ENCODE measurements at regions not wholly inside any gene's neighbourhood (a gene's known extent, or its start where the extent isn't known, plus 50 kb on each side); places are given as distances from the start of the nearest gene placed in this dataset.

DNA sequence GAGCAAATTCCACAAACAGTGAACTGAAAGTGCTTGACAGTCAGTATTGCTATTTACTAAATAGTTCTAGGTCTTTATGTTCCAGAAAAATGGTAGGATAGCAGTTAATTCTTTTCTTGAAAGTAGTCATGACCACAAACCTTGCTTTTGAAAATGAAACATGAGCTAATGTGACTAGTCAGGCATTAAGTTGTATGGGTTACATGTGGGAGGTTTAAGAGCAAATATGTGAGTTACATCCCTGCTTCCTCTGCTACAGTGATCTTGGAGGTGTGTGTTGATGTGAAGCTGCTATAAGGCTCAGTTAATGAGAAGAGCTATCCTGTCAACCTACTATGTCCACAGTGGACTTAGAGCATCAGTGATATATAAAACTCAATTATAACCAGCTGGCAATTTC lies 741.6 kb downstream of the FSCB start:
- TF ChIP-seq, protein P1, sequence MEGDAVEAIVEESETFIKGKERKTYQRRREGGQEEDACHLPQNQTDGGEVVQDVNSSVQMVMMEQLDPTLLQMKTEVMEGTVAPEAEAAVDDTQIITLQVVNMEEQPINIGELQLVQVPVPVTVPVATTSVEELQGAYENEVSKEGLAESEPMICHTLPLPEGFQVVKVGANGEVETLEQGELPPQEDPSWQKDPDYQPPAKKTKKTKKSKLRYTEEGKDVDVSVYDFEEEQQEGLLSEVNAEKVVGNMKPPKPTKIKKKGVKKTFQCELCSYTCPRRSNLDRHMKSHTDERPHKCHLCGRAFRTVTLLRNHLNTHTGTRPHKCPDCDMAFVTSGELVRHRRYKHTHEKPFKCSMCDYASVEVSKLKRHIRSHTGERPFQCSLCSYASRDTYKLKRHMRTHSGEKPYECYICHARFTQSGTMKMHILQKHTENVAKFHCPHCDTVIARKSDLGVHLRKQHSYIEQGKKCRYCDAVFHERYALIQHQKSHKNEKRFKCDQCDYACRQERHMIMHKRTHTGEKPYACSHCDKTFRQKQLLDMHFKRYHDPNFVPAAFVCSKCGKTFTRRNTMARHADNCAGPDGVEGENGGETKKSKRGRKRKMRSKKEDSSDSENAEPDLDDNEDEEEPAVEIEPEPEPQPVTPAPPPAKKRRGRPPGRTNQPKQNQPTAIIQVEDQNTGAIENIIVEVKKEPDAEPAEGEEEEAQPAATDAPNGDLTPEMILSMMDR (IDR thresholded peaks at IDR 0.05): no peak
- TF ChIP-seq, protein P2, sequence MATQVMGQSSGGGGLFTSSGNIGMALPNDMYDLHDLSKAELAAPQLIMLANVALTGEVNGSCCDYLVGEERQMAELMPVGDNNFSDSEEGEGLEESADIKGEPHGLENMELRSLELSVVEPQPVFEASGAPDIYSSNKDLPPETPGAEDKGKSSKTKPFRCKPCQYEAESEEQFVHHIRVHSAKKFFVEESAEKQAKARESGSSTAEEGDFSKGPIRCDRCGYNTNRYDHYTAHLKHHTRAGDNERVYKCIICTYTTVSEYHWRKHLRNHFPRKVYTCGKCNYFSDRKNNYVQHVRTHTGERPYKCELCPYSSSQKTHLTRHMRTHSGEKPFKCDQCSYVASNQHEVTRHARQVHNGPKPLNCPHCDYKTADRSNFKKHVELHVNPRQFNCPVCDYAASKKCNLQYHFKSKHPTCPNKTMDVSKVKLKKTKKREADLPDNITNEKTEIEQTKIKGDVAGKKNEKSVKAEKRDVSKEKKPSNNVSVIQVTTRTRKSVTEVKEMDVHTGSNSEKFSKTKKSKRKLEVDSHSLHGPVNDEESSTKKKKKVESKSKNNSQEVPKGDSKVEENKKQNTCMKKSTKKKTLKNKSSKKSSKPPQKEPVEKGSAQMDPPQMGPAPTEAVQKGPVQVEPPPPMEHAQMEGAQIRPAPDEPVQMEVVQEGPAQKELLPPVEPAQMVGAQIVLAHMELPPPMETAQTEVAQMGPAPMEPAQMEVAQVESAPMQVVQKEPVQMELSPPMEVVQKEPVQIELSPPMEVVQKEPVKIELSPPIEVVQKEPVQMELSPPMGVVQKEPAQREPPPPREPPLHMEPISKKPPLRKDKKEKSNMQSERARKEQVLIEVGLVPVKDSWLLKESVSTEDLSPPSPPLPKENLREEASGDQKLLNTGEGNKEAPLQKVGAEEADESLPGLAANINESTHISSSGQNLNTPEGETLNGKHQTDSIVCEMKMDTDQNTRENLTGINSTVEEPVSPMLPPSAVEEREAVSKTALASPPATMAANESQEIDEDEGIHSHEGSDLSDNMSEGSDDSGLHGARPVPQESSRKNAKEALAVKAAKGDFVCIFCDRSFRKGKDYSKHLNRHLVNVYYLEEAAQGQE (IDR thresholded peaks at IDR 0.05; ENCODE audit: insufficient read depth in 1 of 2, low read depth in 2 of 2, low read length in 1 of 2): no peak
- TF ChIP-seq POLR2AphosphoS5 (IDR thresholded peaks at IDR 0.05; ENCODE audit: low read depth, low read length): no peak

All from Panc1 (cell line).